PFSK-1 (cell line): ENCODE measurements at regions not wholly inside any gene's neighbourhood (a gene's known extent, or its start where the extent isn't known, plus 50 kb on each side); places are given as distances from the start of the nearest gene placed in this dataset.

Experiments
- FOXP2 ChIP-seq: optimal IDR thresholded peaks from 2 replicates; pipeline ENCODE3; 2011; ENCODE audit warnings: borderline replicate concordance, control low read depth, inconsistent platforms; ENCODE audit not compliant: insufficient read depth; ENCODE audit errors: extremely low read length, extremely low read depth
- POLR2AphosphoS5 ChIP-seq: IDR thresholded peaks from 2 replicates; pipeline ENCODE4 v1.6.1; 2012; ENCODE audit warnings: low read depth, mild to moderate bottlenecking, control low read depth, low read length, moderate library complexity
- SIN3A ChIP-seq: IDR thresholded peaks from 2 replicates; pipeline ENCODE4 v1.6.1; 2012; ENCODE audit warnings: mild to moderate bottlenecking, low read length, moderate library complexity, borderline replicate concordance; ENCODE audit not compliant: insufficient read depth
- TAF1 ChIP-seq: IDR thresholded peaks from 2 replicates; pipeline ENCODE4 v1.6.1; 2012; ENCODE audit warnings: low read length, control low read depth, borderline replicate concordance; ENCODE audit not compliant: insufficient read depth
- TF ChIP-seq, protein P1 (sequence below), 2 experiments: IDR thresholded peaks; 2 replicates each; pipeline versions ENCODE4 v1.6.1 to v1.8.0; 2011 to 2012; ENCODE audit warnings: low read depth in 2 of 2, low read length in 2 of 2, control low read depth in 1 of 2, inconsistent platforms in 1 of 2, mild to moderate bottlenecking in 1 of 2, moderate library complexity in 1 of 2; ENCODE audit not compliant: insufficient read depth in 1 of 2

DNA sequence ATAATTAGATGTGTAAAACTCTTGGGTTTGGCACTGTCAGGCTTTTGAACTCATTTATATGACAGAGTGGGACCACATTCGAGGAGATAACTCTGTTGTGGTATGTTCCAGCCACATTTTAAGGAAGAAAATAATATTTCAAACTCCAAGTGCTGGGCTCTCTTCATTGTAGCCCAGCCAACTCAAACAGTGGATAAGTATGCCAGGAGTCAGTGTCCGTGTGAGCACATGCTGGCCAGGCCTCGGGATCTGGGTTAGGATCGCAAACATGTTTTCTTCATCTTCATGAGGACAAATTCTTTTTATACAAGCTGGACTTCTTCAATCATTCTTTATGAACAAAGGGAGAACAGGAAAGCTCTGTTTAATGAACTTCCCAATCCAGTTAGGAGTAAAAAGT lies 497.5 kb downstream of the MAFB start:
- TF ChIP-seq FOXP2: no peak
- TF ChIP-seq, protein P1, sequence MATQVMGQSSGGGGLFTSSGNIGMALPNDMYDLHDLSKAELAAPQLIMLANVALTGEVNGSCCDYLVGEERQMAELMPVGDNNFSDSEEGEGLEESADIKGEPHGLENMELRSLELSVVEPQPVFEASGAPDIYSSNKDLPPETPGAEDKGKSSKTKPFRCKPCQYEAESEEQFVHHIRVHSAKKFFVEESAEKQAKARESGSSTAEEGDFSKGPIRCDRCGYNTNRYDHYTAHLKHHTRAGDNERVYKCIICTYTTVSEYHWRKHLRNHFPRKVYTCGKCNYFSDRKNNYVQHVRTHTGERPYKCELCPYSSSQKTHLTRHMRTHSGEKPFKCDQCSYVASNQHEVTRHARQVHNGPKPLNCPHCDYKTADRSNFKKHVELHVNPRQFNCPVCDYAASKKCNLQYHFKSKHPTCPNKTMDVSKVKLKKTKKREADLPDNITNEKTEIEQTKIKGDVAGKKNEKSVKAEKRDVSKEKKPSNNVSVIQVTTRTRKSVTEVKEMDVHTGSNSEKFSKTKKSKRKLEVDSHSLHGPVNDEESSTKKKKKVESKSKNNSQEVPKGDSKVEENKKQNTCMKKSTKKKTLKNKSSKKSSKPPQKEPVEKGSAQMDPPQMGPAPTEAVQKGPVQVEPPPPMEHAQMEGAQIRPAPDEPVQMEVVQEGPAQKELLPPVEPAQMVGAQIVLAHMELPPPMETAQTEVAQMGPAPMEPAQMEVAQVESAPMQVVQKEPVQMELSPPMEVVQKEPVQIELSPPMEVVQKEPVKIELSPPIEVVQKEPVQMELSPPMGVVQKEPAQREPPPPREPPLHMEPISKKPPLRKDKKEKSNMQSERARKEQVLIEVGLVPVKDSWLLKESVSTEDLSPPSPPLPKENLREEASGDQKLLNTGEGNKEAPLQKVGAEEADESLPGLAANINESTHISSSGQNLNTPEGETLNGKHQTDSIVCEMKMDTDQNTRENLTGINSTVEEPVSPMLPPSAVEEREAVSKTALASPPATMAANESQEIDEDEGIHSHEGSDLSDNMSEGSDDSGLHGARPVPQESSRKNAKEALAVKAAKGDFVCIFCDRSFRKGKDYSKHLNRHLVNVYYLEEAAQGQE (IDR thresholded peaks at IDR 0.05; ENCODE audit: insufficient read depth in 1 of 2, low read depth in 2 of 2, low read length in 2 of 2): no peak
- no peak for TF ChIP-seq POLR2AphosphoS5
- TF ChIP-seq TAF1: no peak

DNA sequence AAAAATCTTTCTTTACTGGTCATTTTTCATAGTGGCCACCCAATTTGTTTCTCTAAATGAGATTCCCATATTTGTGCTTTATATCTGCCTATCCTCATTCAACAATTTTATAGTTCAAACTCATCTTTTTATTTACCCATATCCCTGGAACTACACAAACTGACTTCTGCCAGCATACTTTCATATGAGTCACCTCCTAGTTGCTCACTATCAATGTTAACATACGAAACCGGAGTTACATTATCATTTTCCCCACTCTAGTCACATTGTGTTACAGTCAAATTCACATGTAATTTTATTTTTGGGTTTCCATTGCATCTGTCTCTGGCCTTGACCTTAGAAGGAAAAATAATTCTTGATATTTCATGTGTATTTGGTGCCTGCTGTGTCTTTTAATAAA lies 499.4 kb downstream of the MAFB start:
- TF ChIP-seq, protein P1 (IDR thresholded peaks at IDR 0.05; ENCODE audit: insufficient read depth in 1 of 2, low read depth in 2 of 2, low read length in 2 of 2): no peak
- no peak for TF ChIP-seq SIN3A
- TF ChIP-seq POLR2AphosphoS5: no peak

DNA sequence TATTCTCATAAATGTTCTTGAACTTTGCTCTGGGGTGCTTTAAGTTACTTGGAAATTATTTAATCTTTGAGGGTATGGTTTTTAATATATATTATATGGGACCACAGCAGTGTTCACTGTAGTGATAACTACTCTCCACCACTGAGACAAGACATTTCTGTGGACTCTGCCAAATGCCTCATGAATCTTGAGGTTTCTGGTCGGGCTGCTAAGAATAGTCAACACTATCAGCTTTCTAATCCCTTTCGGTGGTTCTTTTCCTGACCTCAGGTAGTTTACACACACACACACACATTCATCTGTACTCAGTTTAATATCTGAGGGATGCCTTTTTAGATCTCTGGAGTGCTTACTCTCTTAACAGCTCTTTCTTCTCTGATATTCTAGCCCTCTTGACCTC lies 500.7 kb downstream of the MAFB start:
- TF ChIP-seq, protein P1 (IDR thresholded peaks at IDR 0.05; ENCODE audit: insufficient read depth in 1 of 2, low read depth in 2 of 2, low read length in 2 of 2): no peak
- no peak for TF ChIP-seq SIN3A
- no peak for TF ChIP-seq POLR2AphosphoS5
- TF ChIP-seq TAF1: no peak

DNA sequence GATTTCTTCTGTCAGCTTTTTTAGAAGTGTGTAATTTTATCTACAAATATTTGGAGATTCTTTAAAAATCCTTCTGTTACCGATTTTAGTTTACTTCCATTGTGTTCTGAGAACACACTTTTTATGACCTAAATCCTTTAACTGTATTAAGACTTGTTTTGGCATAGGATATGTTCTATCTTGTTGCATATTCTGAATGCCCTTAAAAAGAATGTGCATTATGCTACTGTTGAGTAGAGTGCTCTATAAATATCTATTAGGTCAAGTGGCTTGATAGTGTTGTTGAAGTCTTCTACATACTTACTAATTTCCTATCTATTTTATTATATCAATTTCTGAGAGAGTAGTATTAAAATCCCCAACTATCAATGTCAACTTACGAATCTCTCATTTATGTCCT lies 502.2 kb downstream of the MAFB start:
- TF ChIP-seq FOXP2 (no peak), TAF1 (no peak), SIN3A (no peak), POLR2AphosphoS5 (no peak)
- TF ChIP-seq, protein P1 (IDR thresholded peaks at IDR 0.05; ENCODE audit: insufficient read depth in 1 of 2, low read depth in 2 of 2, low read length in 2 of 2): no peak

DNA sequence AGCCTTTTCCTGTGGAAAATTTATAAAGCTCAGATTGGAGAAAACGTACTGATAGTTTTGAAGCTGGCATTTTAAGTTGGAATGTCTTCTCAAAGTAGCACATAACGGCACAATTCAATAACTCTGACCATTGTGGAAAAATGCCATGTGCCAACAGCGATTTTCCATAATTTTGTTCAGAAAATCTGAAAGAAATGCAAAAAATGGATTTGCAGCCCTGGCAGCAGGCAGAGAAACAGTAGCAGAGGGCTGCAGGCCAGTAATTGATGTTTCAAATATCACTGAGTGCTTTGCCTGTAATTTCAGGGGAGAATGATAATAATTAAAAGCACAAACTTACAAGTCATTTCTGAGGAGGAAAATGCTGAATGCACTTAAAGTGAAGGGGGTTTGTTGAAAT lies 507.4 kb downstream of the MAFB start:
- no peak for TF ChIP-seq SIN3A
- TF ChIP-seq POLR2AphosphoS5: no peak
- TF ChIP-seq FOXP2: no peak
- TF ChIP-seq, protein P1 (IDR thresholded peaks at IDR 0.05; ENCODE audit: insufficient read depth in 1 of 2, low read depth in 2 of 2, low read length in 2 of 2): no peak
- TF ChIP-seq TAF1: no peak
